Right cardiac atrium (tissue), 5 donors: ENCODE measurements at regions not wholly inside any gene's neighbourhood (a gene's known extent, or its start where the extent isn't known, plus 50 kb on each side); places are given as distances from the start of the nearest gene placed in this dataset.
A peak's percentile ranks its signal among the peaks of the same experiment; 100 is the strongest.

Source experiments
- ATAC-seq, 2 donors: fragments of 200-7000 bp; cut with Tn5 transposase; one replicate each; pipeline versions ENCODE4 v1.8.0 to v1.9.1; 2020; ENCODE audit warnings: moderate library complexity in 2 of 2, mild to moderate bottlenecking in 1 of 2
- DNase-seq, 3 donors: peaks; one replicate each; pipeline ENCODE4 v3.0.0-alpha.2; 2020
- H3K27ac ChIP-seq: one replicate; pipeline ENCODE4 v1.5.1; 2013; ENCODE audit warnings: mild to moderate bottlenecking, low read length, control low read depth, moderate library complexity
- H3K27me3 ChIP-seq: one replicate; pipeline ENCODE4 v1.6.1; 2013; ENCODE audit not compliant: control insufficient read depth, insufficient read depth
- H3K4me1 ChIP-seq: one replicate; pipeline ENCODE4 v1.6.1; 2013; ENCODE audit warnings: low read length; ENCODE audit not compliant: control insufficient read depth, insufficient read depth
- H3K4me3 ChIP-seq: one replicate; pipeline ENCODE4 v1.5.1; 2013; ENCODE audit warnings: low read length, control low read depth
- H3K9me3 ChIP-seq: one replicate; pipeline ENCODE4 v1.6.1; 2013; ENCODE audit warnings: low read length; ENCODE audit not compliant: control insufficient read depth
- WGBS: extraction: QIAGEN DNeasy Blood & Tissue Kit; methylation state at CpG from one replicate; pipeline ENCODE4 v1.1.7; 2013; 5-methylcytosine and 5-hydroxymethylcytosine counted together
- intact Hi-C, 4 donors: fragments of 100-400 bp; cut with DNase I; formaldehyde crosslinking; loops; one replicate each; pipeline versions ENCODE4 v1.11.0 to v1.14.0; 2022 to 2023
- donor health status: healthy with polysubstance abuse.
- donor health status: DM: no; HTN: yes; CAD: no.
- donor health status: DM: no; HTN: no; CAD: no.
- donor health status: DM: no; HTN: yes; CAD: no; lungs with severe emphysema.
- donor health status: DM: yes; HTN: yes; CAD: no.

DNA sequence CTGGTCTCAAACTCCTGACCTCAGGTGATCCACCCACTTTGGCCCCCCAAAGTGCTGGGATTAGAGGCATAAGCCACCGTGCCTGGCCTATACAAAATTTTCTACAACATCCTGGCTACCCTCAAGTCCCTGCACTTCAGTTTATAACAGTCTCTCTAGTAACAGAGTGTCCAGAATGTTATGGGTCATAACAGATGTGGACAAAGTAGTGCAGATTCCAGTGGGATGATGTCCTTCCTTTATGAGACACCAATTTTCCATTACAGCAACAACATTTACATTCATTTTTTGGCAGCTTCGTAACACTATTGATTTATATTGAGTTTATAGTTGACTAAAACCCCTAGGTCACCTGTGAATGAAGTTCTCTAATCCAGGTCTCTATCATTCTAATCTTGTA lies 429.4 kb upstream of the PTBP2 start:
- Histone ChIP-seq H3K27me3 (no peaks in the 10 kb centered on the region), H3K9me3 (no peaks in the 10 kb centered on the region), H3K4me3 (no peak overlapping the region), H3K27ac (no peak overlapping the region), H3K4me1 (no peaks in the 10 kb centered on the region)
- intact Hi-C loops, result no loop called here
- DNase-seq (no peak), ATAC-seq (no peak)
- WGBS, result 86% methylated on average over 2 of the region's 2 CpGs

DNA sequence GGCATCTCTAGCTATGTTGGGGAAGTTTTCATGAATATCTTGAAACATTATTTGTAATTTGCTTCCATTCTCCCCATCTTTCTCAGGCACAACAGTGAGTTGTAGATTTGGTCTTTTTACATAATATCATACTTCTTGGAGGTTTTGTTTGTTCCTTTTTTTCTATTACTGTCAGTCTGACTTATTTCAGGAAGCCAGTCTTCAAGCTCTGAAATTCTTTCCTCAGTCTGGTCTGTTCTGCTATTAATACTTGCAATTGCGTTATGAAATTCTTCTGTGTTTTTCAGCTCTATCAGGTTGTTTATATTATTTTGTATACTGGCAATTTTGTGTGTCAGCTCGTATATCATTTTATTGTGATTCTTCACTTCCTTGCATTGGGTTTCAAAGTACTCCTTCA lies 424.6 kb upstream of the PTBP2 start:
- no peaks in the 10 kb centered on the region for H3K27me3 ChIP-seq
- 82% methylated on average over 2 of the region's 2 CpGs for WGBS

DNA sequence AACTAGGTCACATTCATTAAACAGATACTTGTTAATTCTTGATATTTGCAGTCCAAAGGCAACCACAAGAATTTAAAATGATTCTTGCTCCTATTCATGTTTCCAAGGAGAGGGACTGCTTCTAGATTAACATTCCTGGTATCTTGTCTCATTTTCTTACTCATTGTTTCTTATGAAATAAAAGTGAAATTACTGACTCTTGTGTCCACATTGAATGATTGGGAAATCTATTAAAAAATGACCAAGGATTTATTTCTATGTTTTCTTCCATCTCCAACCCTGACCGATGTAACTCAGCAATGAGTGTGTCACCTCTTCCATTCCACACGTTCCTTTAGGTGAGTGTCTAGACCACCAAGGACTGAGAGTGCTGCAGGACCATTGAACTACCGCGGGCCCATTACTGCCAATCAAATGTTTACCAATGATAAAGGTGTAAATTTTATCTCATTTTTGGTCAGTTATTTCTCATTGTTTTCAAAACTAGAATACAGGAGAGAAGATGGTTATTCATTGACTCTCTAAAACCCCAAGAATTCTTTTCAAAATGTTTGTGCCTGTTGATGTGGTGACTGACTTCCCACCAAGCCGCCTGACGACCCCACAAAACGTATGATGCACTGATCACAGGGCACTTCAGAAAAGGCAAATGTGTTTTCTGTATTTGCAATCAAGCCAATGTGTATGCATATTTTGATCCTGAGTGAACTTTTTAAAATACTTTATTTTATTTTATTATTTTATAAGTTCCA lies 414.6 kb upstream of the PTBP2 start:
- WGBS, result 89% methylated on average over 7 of the region's 7 CpGs

More for the DNA sequence above, 424.6 kb upstream of the PTBP2 start:
- DNase-seq (no peak), ATAC-seq (no peak)
- no peaks in the 10 kb centered on the region for H3K9me3 ChIP-seq
- no peaks in the 10 kb centered on the region for H3K4me1 ChIP-seq
- intact Hi-C loops, result no loop called here
- no peak overlapping the region for H3K27ac ChIP-seq
- no peak overlapping the region for H3K4me3 ChIP-seq

DNA sequence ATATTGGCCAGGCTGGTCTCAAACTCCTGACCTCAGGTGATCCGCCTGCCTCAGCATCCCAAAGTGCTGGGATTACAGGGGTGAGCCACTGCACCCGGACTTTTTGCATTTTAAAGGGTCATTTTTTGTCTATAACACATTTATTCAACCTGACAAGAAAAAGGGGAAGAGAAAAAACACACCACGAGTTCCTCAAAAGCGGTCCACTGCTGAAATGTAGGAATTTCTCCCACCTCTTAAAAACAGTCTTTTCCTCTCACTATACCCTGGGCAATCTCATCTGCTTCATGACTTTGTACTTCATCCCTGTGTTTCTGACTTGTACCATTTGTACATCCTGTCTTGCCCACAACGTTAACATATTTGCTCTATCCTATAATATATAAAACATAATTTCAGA lies 413.3 kb upstream of the PTBP2 start:
- intact Hi-C loops, result loop anchor here in 1 of 4 donors (2.0 kb wide), 1 partner anchor 18 kb away; no protein-coding TSS in a partner anchor
- H3K4me1 ChIP-seq, result peaks cover 1% of the 10 kb centered on the region
- ATAC-seq (no peak), DNase-seq (no peak)
- 71% methylated on average over 5 of the region's 5 CpGs for WGBS
- H3K4me3 ChIP-seq, result no peak overlapping the region
- no peaks in the 10 kb centered on the region for H3K9me3 ChIP-seq
- H3K27me3 ChIP-seq, result no peaks in the 10 kb centered on the region
- H3K27ac ChIP-seq, result no peak overlapping the region

More for the DNA sequence above, 414.6 kb upstream of the PTBP2 start:
- DNase-seq, result no peak
- Histone ChIP-seq H3K27me3 (no peaks in the 10 kb centered on the region), H3K27ac (no peak overlapping the region), H3K4me1 (peaks cover 1% of the 10 kb centered on the region), H3K4me3 (no peak overlapping the region), H3K9me3 (no peaks in the 10 kb centered on the region)
- intact Hi-C loops, result no loop called here
- ATAC-seq, result no peak

DNA sequence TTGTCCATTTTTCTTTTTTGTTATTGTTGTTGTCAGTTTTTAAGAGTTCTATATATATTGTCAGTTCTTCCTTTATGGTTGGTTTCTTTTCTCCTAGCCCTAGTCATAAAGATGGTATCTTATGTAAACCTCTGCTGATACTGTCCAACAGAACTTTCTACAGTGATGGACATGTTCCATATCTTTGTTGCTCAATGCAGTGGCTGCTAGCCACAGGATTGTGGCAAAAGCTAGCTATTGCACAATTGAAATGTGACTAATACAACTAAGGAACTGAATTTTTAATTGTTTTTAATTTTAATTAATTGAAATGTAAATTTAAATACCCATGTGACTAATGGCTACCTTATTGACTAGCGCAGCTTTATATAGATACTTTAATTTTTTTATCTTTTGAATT lies 411.8 kb upstream of the PTBP2 start:
- Histone ChIP-seq H3K4me1 (peaks cover 1% of the 10 kb centered on the region), H3K4me3 (no peak overlapping the region), H3K9me3 (no peaks in the 10 kb centered on the region), H3K27me3 (no peaks in the 10 kb centered on the region), H3K27ac (no peak overlapping the region)
- WGBS, result 96% methylated on average over 1 of the region's 1 CpG
- intact Hi-C loops, result loop anchor here in 1 of 4 donors (2.0 kb wide), 1 partner anchor 17 kb away; no protein-coding TSS in a partner anchor
- peak in 2 of 3 donors; percentile 34 to 65 for DNase-seq
- peak; percentile 51 to 67 for ATAC-seq

DNA sequence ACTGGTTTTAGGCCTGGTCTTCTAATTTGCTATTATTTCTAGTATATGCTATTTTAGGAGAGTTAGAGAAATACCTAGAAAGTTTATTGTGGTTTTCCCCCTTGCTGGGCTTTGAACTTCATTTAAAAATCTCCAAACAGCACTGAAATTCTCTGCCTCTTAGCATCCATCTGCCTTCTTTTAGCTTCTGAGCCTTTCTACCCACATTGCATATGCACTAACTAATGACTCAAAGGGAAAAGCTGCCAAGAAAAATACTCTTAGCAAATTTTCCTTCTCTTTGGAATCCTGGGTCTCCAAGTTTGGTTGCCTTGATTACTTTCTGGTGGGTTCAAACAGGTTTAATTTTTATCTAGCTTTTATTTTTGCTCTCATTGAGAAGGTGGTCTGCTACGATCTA lies 408.4 kb upstream of the PTBP2 start:
- no peak overlapping the region for H3K27ac ChIP-seq
- intact Hi-C loops, result no loop called here
- WGBS, result 87% methylated on average over 1 of the region's 1 CpG

DNA sequence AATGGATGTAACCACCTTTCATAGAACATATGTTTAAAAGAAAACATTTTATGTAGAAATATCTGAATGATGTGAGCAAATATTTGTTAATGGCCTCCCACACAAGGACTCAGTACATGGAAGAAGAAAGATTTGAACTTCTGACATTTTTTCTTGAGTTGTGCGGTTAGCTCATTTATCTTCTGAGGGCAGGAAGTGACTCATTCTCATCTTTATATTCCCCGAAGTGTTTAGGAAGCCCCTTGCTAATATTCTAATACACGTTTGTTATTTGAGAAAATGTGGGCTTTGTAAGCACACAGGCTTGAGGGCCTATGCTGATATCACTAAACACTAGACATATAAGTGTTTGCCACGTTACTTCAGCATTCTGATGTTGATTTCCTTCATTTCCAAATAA lies 392.5 kb upstream of the PTBP2 start:
- no peak for ATAC-seq
- intact Hi-C loops, result no loop called here
- H3K4me1 ChIP-seq, result no peaks in the 10 kb centered on the region

More for the DNA sequence above, 408.4 kb upstream of the PTBP2 start:
- Histone ChIP-seq H3K4me3 (no peak overlapping the region), H3K27me3 (no peaks in the 10 kb centered on the region), H3K4me1 (peaks cover 1% of the 10 kb centered on the region), H3K9me3 (no peaks in the 10 kb centered on the region)
- no peak for DNase-seq
- no peak for ATAC-seq

DNA sequence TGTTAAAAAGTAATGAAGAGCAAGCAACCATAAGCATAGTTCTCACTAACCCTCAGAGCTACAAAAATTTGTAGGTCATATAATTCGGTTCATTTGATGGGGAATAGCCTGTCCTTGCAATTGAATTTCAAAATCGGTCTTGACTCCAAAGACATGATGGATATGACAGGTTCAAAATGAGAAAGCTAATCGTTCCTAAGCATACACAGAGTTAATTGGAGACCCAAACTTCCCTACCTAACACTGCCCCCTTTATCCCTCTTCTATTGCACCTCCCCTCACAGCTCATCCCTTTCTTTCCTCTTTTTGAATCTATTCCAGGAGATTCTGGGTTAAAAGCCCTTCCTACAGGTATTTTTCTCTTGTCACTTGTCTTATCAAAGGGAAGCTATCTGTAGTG lies 390.0 kb upstream of the PTBP2 start:
- H3K4me3 ChIP-seq, result no peak overlapping the region
- H3K9me3 ChIP-seq, result no peaks in the 10 kb centered on the region
- no peaks in the 10 kb centered on the region for H3K27me3 ChIP-seq
- no peak for DNase-seq
- H3K4me1 ChIP-seq, result no peaks in the 10 kb centered on the region
- H3K27ac ChIP-seq, result no peak overlapping the region
- intact Hi-C loops, result no loop called here
- no peak for ATAC-seq
- WGBS, result 81% methylated on average over 3 of the region's 3 CpGs

More for the DNA sequence above, 392.5 kb upstream of the PTBP2 start:
- 34% methylated on average over 4 of the region's 4 CpGs for WGBS
- no peak for DNase-seq
- H3K4me3 ChIP-seq, result no peak overlapping the region
- no peak overlapping the region for H3K27ac ChIP-seq
- no peaks in the 10 kb centered on the region for H3K9me3 ChIP-seq
- H3K27me3 ChIP-seq, result no peaks in the 10 kb centered on the region

DNA sequence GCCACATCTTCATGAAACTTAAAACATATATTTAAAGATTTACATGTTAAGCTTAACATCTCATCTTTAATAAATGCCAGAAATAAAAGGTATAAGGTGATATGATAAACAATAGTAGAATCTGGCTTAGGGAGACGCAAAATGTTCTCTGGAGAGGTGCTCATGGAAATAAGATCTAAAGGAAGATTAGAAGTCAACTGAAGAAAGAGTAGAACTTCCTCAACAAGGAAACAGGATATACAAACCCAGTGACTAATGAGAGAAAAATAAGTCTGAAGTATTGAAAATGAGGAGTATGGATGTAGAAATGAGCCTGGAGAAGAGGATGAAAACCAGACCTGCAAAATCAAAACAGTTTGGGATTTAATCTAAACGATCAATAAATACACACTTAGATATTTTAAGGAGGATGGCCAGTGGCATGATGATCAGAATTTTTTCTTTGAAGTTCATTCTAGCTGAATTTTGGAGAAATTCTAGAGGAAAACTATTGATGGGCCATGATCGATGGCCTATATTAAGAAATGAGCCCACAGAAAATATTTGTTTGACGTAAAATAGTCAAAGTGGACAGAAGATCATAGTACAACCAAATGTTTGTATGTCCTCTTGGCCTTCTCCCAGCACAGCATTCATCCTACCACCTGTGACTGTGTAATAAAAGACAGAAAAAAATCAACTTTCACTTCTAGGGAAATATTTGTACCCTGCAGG lies 387.9 kb upstream of the PTBP2 start:
- ATAC-seq, result no peak
- intact Hi-C loops, result no loop called here
- Histone ChIP-seq H3K9me3 (no peaks in the 10 kb centered on the region), H3K27me3 (no peaks in the 10 kb centered on the region), H3K27ac (no peak overlapping the region), H3K4me1 (no peaks in the 10 kb centered on the region), H3K4me3 (no peak overlapping the region)
- no peak for DNase-seq
- 75% methylated on average over 4 of the region's 4 CpGs for WGBS

DNA sequence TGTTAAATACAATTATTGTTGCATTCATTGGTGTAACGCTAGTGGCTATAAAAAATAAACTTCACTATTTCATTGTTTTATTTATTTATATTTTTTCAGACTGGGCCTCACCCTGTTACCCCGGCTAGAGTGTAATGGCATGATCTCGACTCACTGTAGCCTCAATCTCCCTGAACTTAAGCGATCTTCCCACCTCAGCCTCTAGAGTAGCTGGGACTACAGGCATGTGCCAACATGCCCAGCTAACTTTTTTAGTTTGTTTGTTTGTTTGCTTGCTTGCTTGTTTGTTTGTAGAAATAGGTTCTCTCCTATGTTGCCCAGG lies 387.4 kb upstream of the PTBP2 start:
- no peaks in the 10 kb centered on the region for H3K9me3 ChIP-seq
- no peak for ATAC-seq
- H3K4me3 ChIP-seq, result no peak overlapping the region
- DNase-seq, result no peak
- intact Hi-C loops, result no loop called here
- no peak overlapping the region for H3K27ac ChIP-seq
- H3K27me3 ChIP-seq, result no peaks in the 10 kb centered on the region
- whole genome bisulfite sequencing, result 95% methylated on average over 4 of the region's 4 CpGs
- no peaks in the 10 kb centered on the region for H3K4me1 ChIP-seq

DNA sequence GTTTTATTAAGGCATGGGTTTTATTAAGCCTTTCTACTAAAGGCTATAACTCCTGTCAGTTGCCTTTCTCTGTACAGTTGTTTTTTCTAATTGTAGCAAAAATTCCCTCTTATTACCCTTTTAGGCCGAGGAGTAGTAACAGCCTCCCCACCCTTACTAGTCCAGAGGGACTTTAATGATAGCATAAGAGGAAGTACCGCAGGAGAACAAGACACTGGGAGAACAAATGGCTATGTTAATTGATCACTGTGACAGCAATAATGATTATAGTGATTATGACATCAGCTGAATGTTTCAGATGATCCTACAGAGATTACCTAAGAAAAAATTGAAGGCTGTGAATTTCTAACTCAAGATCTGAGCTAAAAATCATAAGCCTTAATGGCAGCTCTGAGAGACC lies 383.0 kb upstream of the PTBP2 start:
- Histone ChIP-seq H3K4me1 (no peaks in the 10 kb centered on the region), H3K4me3 (no peak overlapping the region), H3K9me3 (no peaks in the 10 kb centered on the region), H3K27ac (no peak overlapping the region), H3K27me3 (no peaks in the 10 kb centered on the region)
- 65% methylated on average over 2 of the region's 2 CpGs for WGBS
- intact Hi-C loops, result no loop called here
- DNase-seq (no peak), ATAC-seq (no peak)
